ENCODE measurements at regions not wholly inside any gene's neighbourhood (a gene's known extent, or its start where the extent isn't known, plus 50 kb on each side); places are given as distances from the start of the nearest gene placed in this dataset.

- Histone ChIP-seq H3K4me1 (ENCODE audit: insufficient read depth) (no peaks in the 10 kb centered on the region), H2AFZ (no peak overlapping the region), H3K4me2 (no peak overlapping the region), H3K79me2 (replicated peaks; ENCODE audit: insufficient read depth) (no peaks in the 10 kb centered on the region), H3K9me2 (ENCODE audit: insufficient read depth) (no peaks in the 10 kb centered on the region), H4K20me1 (replicated peaks; ENCODE audit: insufficient read depth) (no peaks in the 10 kb centered on the region), H3K4me3 (no peak overlapping the region), H3K36me3 (ENCODE audit: insufficient read depth) (no peaks in the 10 kb centered on the region), H3F3A (replicated peaks; ENCODE audit: low read depth) (no peaks in the 10 kb centered on the region), H3K27me3 (ENCODE audit: insufficient read depth) (no peaks in the 10 kb centered on the region), H3K27ac (ENCODE audit: low read depth) (no peak overlapping the region)
- H3K4me3 Mint-ChIP-seq = no peak overlapping the region
- no peaks in the 10 kb centered on the region for H3K36me3 Mint-ChIP-seq (ENCODE audit: low read depth)
- no peak overlapping the region for H3K27ac Mint-ChIP-seq
- ATAC-seq (no peak), DNase-seq (ENCODE audit: low spot score) (no peak)
- no peaks in the 10 kb centered on the region for H3K4me1 Mint-ChIP-seq
- TF ChIP-seq STAT1 (IDR thresholded peaks at IDR 0.05; ENCODE audit: unreplicated experiment) = no peak
- TF ChIP-seq, protein P1, sequence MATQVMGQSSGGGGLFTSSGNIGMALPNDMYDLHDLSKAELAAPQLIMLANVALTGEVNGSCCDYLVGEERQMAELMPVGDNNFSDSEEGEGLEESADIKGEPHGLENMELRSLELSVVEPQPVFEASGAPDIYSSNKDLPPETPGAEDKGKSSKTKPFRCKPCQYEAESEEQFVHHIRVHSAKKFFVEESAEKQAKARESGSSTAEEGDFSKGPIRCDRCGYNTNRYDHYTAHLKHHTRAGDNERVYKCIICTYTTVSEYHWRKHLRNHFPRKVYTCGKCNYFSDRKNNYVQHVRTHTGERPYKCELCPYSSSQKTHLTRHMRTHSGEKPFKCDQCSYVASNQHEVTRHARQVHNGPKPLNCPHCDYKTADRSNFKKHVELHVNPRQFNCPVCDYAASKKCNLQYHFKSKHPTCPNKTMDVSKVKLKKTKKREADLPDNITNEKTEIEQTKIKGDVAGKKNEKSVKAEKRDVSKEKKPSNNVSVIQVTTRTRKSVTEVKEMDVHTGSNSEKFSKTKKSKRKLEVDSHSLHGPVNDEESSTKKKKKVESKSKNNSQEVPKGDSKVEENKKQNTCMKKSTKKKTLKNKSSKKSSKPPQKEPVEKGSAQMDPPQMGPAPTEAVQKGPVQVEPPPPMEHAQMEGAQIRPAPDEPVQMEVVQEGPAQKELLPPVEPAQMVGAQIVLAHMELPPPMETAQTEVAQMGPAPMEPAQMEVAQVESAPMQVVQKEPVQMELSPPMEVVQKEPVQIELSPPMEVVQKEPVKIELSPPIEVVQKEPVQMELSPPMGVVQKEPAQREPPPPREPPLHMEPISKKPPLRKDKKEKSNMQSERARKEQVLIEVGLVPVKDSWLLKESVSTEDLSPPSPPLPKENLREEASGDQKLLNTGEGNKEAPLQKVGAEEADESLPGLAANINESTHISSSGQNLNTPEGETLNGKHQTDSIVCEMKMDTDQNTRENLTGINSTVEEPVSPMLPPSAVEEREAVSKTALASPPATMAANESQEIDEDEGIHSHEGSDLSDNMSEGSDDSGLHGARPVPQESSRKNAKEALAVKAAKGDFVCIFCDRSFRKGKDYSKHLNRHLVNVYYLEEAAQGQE (IDR thresholded peaks at IDR 0.05; ENCODE audit: unreplicated experiment) = no peak
- TF ChIP-seq POLR2AphosphoS5 (IDR thresholded peaks at IDR 0.05; ENCODE audit: low read depth) = no peak
- no peak for TF ChIP-seq ETS1 (IDR thresholded peaks at IDR 0.05)
- no peak for TF ChIP-seq ZNF114 (CRISPR knock-in tag; IDR thresholded peaks at IDR 0.05)
- TF ChIP-seq ZNF331 (CRISPR knock-in tag; IDR thresholded peaks at IDR 0.05; ENCODE audit: low read depth) = no peak
- TF ChIP-seq EZH2phosphoT487 (IDR thresholded peaks at IDR 0.05; ENCODE audit: unreplicated experiment) = no peak
- no peak for TF ChIP-seq CREB1 (CRISPR knock-in tag; IDR thresholded peaks at IDR 0.05; ENCODE audit: low read depth)
- TF ChIP-seq NANOG (IDR thresholded peaks at IDR 0.05; ENCODE audit: borderline replicate concordance) = no peak
- TF ChIP-seq, protein P2, sequence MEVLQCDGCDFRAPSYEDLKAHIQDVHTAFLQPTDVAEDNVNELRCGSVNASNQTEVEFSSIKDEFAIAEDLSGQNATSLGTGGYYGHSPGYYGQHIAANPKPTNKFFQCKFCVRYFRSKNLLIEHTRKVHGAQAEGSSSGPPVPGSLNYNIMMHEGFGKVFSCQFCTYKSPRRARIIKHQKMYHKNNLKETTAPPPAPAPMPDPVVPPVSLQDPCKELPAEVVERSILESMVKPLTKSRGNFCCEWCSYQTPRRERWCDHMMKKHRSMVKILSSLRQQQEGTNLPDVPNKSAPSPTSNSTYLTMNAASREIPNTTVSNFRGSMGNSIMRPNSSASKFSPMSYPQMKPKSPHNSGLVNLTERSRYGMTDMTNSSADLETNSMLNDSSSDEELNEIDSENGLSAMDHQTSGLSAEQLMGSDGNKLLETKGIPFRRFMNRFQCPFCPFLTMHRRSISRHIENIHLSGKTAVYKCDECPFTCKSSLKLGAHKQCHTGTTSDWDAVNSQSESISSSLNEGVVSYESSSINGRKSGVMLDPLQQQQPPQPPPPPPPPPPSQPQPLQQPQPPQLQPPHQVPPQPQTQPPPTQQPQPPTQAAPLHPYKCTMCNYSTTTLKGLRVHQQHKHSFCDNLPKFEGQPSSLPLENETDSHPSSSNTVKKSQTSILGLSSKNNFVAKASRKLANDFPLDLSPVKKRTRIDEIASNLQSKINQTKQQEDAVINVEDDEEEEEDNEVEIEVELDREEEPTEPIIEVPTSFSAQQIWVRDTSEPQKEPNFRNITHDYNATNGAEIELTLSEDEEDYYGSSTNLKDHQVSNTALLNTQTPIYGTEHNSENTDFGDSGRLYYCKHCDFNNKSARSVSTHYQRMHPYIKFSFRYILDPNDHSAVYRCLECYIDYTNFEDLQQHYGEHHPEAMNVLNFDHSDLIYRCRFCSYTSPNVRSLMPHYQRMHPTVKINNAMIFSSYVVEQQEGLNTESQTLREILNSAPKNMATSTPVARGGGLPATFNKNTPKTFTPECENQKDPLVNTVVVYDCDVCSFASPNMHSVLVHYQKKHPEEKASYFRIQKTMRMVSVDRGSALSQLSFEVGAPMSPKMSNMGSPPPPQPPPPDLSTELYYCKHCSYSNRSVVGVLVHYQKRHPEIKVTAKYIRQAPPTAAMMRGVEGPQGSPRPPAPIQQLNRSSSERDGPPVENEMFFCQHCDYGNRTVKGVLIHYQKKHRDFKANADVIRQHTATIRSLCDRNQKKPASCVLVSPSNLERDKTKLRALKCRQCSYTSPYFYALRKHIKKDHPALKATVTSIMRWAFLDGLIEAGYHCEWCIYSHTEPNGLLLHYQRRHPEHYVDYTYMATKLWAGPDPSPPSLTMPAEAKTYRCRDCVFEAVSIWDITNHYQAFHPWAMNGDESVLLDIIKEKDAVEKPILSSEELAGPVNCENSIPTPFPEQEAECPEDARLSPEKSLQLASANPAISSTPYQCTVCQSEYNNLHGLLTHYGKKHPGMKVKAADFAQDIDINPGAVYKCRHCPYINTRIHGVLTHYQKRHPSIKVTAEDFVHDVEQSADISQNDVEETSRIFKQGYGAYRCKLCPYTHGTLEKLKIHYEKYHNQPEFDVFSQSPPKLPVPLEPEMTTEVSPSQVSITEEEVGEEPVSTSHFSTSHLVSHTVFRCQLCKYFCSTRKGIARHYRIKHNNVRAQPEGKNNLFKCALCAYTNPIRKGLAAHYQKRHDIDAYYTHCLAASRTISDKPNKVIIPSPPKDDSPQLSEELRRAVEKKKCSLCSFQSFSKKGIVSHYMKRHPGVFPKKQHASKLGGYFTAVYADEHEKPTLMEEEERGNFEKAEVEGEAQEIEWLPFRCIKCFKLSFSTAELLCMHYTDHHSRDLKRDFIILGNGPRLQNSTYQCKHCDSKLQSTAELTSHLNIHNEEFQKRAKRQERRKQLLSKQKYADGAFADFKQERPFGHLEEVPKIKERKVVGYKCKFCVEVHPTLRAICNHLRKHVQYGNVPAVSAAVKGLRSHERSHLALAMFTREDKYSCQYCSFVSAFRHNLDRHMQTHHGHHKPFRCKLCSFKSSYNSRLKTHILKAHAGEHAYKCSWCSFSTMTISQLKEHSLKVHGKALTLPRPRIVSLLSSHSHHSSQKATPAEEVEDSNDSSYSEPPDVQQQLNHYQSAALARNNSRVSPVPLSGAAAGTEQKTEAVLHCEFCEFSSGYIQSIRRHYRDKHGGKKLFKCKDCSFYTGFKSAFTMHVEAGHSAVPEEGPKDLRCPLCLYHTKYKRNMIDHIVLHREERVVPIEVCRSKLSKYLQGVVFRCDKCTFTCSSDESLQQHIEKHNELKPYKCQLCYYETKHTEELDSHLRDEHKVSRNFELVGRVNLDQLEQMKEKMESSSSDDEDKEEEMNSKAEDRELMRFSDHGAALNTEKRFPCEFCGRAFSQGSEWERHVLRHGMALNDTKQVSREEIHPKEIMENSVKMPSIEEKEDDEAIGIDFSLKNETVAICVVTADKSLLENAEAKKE (CRISPR knock-in tag; IDR thresholded peaks at IDR 0.05) = no peak
- no peaks in the 10 kb centered on the region for H3K27me3 Mint-ChIP-seq (ENCODE audit: insufficient read depth, low read depth, poor library complexity)
- H3K9me3 Mint-ChIP-seq = no peaks in the 10 kb centered on the region
Measured at GRCh38 chr5:145225529-145225928, 609.6 kb downstream of the PRELID2 start.

Measured in GM23338 (cell line).